ENCODE measurements at regions not wholly inside any gene's neighbourhood (a gene's known extent, or its start where the extent isn't known, plus 50 kb on each side); places are given as distances from the start of the nearest gene placed in this dataset.

DNA sequence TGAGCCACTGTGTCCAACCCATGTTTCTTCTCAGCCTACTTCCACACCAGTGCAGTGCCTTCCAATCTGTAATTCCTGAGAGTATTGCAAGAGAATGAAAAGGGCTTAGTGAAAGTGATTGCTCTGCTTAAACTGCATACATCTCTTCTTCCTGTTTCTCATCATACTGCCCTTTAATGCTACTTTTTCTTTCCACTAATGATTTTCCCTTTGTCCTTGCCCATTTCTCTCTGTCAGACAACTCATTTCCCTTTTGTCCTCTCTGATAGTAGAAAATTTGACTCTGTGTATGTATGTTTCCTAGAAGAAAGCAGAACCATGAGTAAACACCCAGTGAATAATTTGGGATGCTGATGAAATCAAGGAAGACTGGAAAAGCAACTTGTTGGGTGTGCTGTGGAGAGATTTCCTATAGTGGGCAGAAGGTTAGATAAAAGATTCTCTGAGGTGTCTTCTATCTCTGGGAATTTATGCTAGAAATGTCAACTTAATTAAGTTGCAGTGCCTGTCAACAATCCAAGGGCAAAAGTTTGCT is 102.2 kb upstream of the CHD1 start:
- TF ChIP-seq CTCF (IDR thresholded peaks at IDR 0.05; ENCODE audit: low read length) (no peak), EZH2 (optimal IDR thresholded peaks at IDR 0.05; ENCODE audit: low read depth, low read length) (no peak)

All from MM.1S (cell line).